Germinal center (tissue), 1 donor: ENCODE measurements at regions not wholly inside any gene's neighbourhood (a gene's known extent, or its start where the extent isn't known, plus 50 kb on each side); places are given as distances from the start of the nearest gene placed in this dataset.

Experiments
- DNase-seq: peaks from one replicate; pipeline ENCODE4 v3.0.0; 2012; ENCODE audit warnings: mixed read lengths, low spot score

DNA sequence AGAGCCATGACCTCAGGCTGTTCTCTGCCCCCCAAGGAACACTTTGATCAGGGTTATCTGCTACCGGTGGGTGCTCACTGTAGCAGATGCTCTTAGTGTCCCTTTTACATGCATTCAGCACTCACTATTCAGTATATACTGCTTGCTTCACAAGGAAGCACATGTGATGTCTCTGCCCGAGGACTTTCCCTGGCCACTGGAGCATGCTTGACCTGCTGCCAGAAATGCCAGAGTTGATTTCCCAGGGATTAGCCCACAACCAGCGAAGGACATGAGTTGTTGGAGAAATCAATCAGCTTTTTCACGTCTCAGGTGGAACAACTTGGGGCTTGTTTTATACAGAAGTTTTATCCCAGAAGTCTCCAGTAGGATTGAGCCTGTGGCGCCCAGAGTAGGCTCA lies 51.2 kb upstream of the RPS6KA3 start:
- no peak for DNase-seq
